Thoracic aorta (tissue), 2 donors: ENCODE measurements at regions not wholly inside any gene's neighbourhood (a gene's known extent, or its start where the extent isn't known, plus 50 kb on each side); places are given as distances from the start of the nearest gene placed in this dataset.

Experiments
- ATAC-seq: fragments of 150-250 bp; one replicate; pipeline ENCODE4 v1.8.0; 2017; ENCODE audit warnings: low read depth; ENCODE audit not compliant: insufficient number of reproducible peaks, low FRiP score
- DNase-seq: peaks from one replicate; pipeline ENCODE4 v3.0.0-alpha.2; 2020; ENCODE audit warnings: low spot score
- H3K27ac ChIP-seq, 2 donors: fragments of 200-600 bp; sonication (generic); 1 replicate in 1 of 2; 2 replicates in 1 of 2; pipeline ENCODE4 v1.5.1; 2016; ENCODE audit warnings: mild to moderate bottlenecking in 2 of 2, moderate library complexity in 2 of 2
- H3K27me3 ChIP-seq: fragments of 200-600 bp; sonication (generic); replicated peaks from 2 replicates; pipeline ENCODE4 v1.6.0; 2016; ENCODE audit warnings: mild to moderate bottlenecking; ENCODE audit not compliant: insufficient read depth
- H3K36me3 ChIP-seq: fragments of 200-600 bp; sonication (generic); one replicate; pipeline ENCODE4 v1.5.1; 2016
- H3K4me1 ChIP-seq, 2 donors: fragments of 200-600 bp; sonication (generic); 1 replicate in 1 of 2; 2 replicates in 1 of 2; pipeline versions ENCODE4 v1.5.1 to v1.6.0; 2016; ENCODE audit warnings: low read depth in 2 of 2, mild to moderate bottlenecking in 1 of 2; ENCODE audit not compliant: control insufficient read depth in 1 of 2
- H3K4me3 ChIP-seq: fragments of 200-600 bp; sonication (generic); 2 replicates; pipeline ENCODE4 v1.5.1; 2016; ENCODE audit warnings: mild to moderate bottlenecking
- H3K9me3 ChIP-seq: fragments of 200-600 bp; sonication (generic); 2 replicates; pipeline ENCODE4 v1.5.1; 2016
- CTCF ChIP-seq: fragments of 200-600 bp; sonication (generic); IDR thresholded peaks from one replicate; pipeline ENCODE4 v1.5.1; 2019; ENCODE audit warnings: antibody characterized with exemption

GRCh38 chr5:112635276-112635675 is 102.4 kb upstream of the APC start:
- Histone ChIP-seq H3K9me3 (no peaks in the 10 kb centered on the region), H3K36me3 (no peaks in the 10 kb centered on the region), H3K4me3 (no peak overlapping the region), H3K27me3 (no peaks in the 10 kb centered on the region), H3K4me1 (no peaks in the 10 kb centered on the region), H3K27ac (no peak overlapping the region)
- TF ChIP-seq CTCF: no peak
- ATAC-seq (no peak), DNase-seq (no peak)

GRCh38 chr5:112635771-112636731 is 101.6 kb upstream of the APC start:
- ATAC-seq: no peak
- H3K36me3 ChIP-seq: no peaks in the 10 kb centered on the region
- no peak for TF ChIP-seq CTCF

GRCh38 chr5:112636751-112637150 is 100.9 kb upstream of the APC start:
- Histone ChIP-seq H3K4me3 (no peak overlapping the region), H3K4me1 (no peaks in the 10 kb centered on the region), H3K27ac (no peak overlapping the region), H3K36me3 (no peaks in the 10 kb centered on the region), H3K27me3 (no peaks in the 10 kb centered on the region), H3K9me3 (no peaks in the 10 kb centered on the region)
- TF ChIP-seq CTCF: no peak
- DNase-seq (no peak), ATAC-seq (no peak)

More at GRCh38 chr5:112635771-112636731, 101.6 kb upstream of the APC start:
- no peaks in the 10 kb centered on the region for H3K27me3 ChIP-seq
- H3K4me3 ChIP-seq: no peak overlapping the region
- no peak for DNase-seq
- H3K27ac ChIP-seq: no peak overlapping the region
- no peaks in the 10 kb centered on the region for H3K4me1 ChIP-seq
- no peaks in the 10 kb centered on the region for H3K9me3 ChIP-seq

- H3K4me3 ChIP-seq: no peak overlapping the region
- H3K9me3 ChIP-seq: no peaks in the 10 kb centered on the region
- H3K27ac ChIP-seq: no peak overlapping the region
- DNase-seq (no peak), ATAC-seq (no peak)
- TF ChIP-seq CTCF: no peak
- no peaks in the 10 kb centered on the region for H3K36me3 ChIP-seq
- no peaks in the 10 kb centered on the region for H3K4me1 ChIP-seq
- H3K27me3 ChIP-seq: no peaks in the 10 kb centered on the region
Measured at GRCh38 chr5:112637343-112637742, 100.3 kb upstream of the APC start.

GRCh38 chr5:112640546-112640945 is 97.1 kb upstream of the APC start:
- TF ChIP-seq CTCF: no peak
- H3K27me3 ChIP-seq: no peaks in the 10 kb centered on the region
- DNase-seq (no peak), ATAC-seq (no peak)
- H3K4me1 ChIP-seq: no peaks in the 10 kb centered on the region
- H3K4me3 ChIP-seq: no peak overlapping the region
- no peaks in the 10 kb centered on the region for H3K36me3 ChIP-seq
- H3K27ac ChIP-seq: no peak overlapping the region
- H3K9me3 ChIP-seq: no peaks in the 10 kb centered on the region
